ENCODE measurements at regions not wholly inside any gene's neighbourhood (a gene's known extent, or its start where the extent isn't known, plus 50 kb on each side); places are given as distances from the start of the nearest gene placed in this dataset.

- H3K9me3 Mint-ChIP-seq, result no peaks in the 10 kb centered on the region
- no peak overlapping the region for H3K27ac Mint-ChIP-seq
- no peak overlapping the region for H3K4me2 ChIP-seq
Measured at GRCh38 chr2:12948961-12949353, 232.2 kb downstream of the TRIB2 start.

More at GRCh38 chr2:12948961-12949353, 232.2 kb downstream of the TRIB2 start:
- H3F3A ChIP-seq (replicated peaks; ENCODE audit: low read depth), result no peaks in the 10 kb centered on the region
- DNase-seq (ENCODE audit: low spot score) (no peak), ATAC-seq (no peak)
- no peak overlapping the region for H3K27ac ChIP-seq (ENCODE audit: low read depth)
- H3K4me1 ChIP-seq (ENCODE audit: insufficient read depth), result peaks cover 8% of the 10 kb centered on the region; the same call in 1 of the 2 replicates
- H3K36me3 ChIP-seq (ENCODE audit: insufficient read depth), result no peaks in the 10 kb centered on the region
- Mint-ChIP-seq H3K4me3 (no peak overlapping the region), H3K36me3 (ENCODE audit: low read depth) (no peaks in the 10 kb centered on the region), H3K4me1 (peaks cover 12% of the 10 kb centered on the region; the same call in 2 of the 3 replicates), H3K27me3 (ENCODE audit: insufficient read depth, low read depth, poor library complexity) (no peaks in the 10 kb centered on the region)
- no peaks in the 10 kb centered on the region for H3K9me2 ChIP-seq (ENCODE audit: insufficient read depth)
- H3K79me2 ChIP-seq (replicated peaks; ENCODE audit: insufficient read depth), result no peaks in the 10 kb centered on the region
- TF ChIP-seq CREB1 (CRISPR knock-in tag; IDR thresholded peaks at IDR 0.05; ENCODE audit: low read depth) (no peak), EZH2phosphoT487 (IDR thresholded peaks at IDR 0.05; ENCODE audit: unreplicated experiment) (no peak), STAT1 (IDR thresholded peaks at IDR 0.05; ENCODE audit: unreplicated experiment) (no peak), ZNF114 (CRISPR knock-in tag; IDR thresholded peaks at IDR 0.05) (no peak), ZNF331 (CRISPR knock-in tag; IDR thresholded peaks at IDR 0.05; ENCODE audit: low read depth) (no peak), REST (IDR thresholded peaks at IDR 0.05; ENCODE audit: unreplicated experiment) (no peak), CTCF (conservative IDR thresholded peaks at IDR 0.05; ENCODE audit: low read depth in 2 of 2) (no peak)
- no peaks in the 10 kb centered on the region for H3K27me3 ChIP-seq (ENCODE audit: insufficient read depth)
- no peak overlapping the region for H3K4me3 ChIP-seq
- no peak overlapping the region for H2AFZ ChIP-seq
- H4K20me1 ChIP-seq (replicated peaks; ENCODE audit: insufficient read depth), result no peaks in the 10 kb centered on the region
